Calu3 (cell line): ENCODE measurements at regions not wholly inside any gene's neighbourhood (a gene's known extent, or its start where the extent isn't known, plus 50 kb on each side); places are given as distances from the start of the nearest gene placed in this dataset.

Source experiments
- BruUV-seq: library from RNA; stranded (reverse); fragments of 400-500 nt; replicated peaks from 2 replicates; lab custom pipeline; 2021; lab: Mats Ljungman, UMichigan
- CTCF ChIA-PET: fragments of 300-600 bp; sonication (Branson Sonifier 250); formaldehyde crosslinking; loops from one replicate; lab custom pipeline; 2022; ENCODE audit warnings: antibody characterized with exemption; lab: Charles Lee
- DNase-seq: peaks from one replicate; pipeline ENCODE4 v3.0.0; 2022
- H3K27ac Mint-ChIP-seq: one replicate; pipeline ENCODE4 v1.8.0; 2022; ENCODE audit warnings: mixed read lengths; ENCODE audit not compliant: unreplicated experiment
- H3K27me3 Mint-ChIP-seq: one replicate; pipeline ENCODE4 v1.8.0; 2022; ENCODE audit warnings: mixed read lengths; ENCODE audit not compliant: unreplicated experiment
- H3K36me3 Mint-ChIP-seq: one replicate; pipeline ENCODE4 v1.8.0; 2022; ENCODE audit warnings: mild to moderate bottlenecking, moderate library complexity, mixed read lengths; ENCODE audit not compliant: insufficient read depth, unreplicated experiment
- H3K4me1 Mint-ChIP-seq: one replicate; pipeline ENCODE4 v1.8.0; 2022; ENCODE audit warnings: mild to moderate bottlenecking, low read depth, mixed read lengths; ENCODE audit not compliant: unreplicated experiment
- H3K4me3 Mint-ChIP-seq: one replicate; pipeline ENCODE4 v1.8.0; 2022; ENCODE audit warnings: mild to moderate bottlenecking, low read depth, moderate library complexity, mixed read lengths; ENCODE audit not compliant: unreplicated experiment
- H3K9me3 Mint-ChIP-seq: one replicate; pipeline ENCODE4 v1.8.0; 2022; ENCODE audit warnings: low read depth, mixed read lengths; ENCODE audit not compliant: unreplicated experiment
- CTCF ChIP-seq: fragments of 200-600 bp; IDR thresholded peaks from one replicate; pipeline ENCODE4 v1.8.0; 2022; ENCODE audit warnings: antibody characterized with exemption; ENCODE audit not compliant: unreplicated experiment
- intact Hi-C: fragments of 100-400 bp; cut with micrococcal nuclease; formaldehyde crosslinking; loops from one replicate; pipeline ENCODE4 v1.10.0; 2022; ENCODE audit not compliant: unreplicated experiment

- DNase-seq: no peak
- H3K27me3 Mint-ChIP-seq: peaks cover 25% of the 10 kb centered on the region
- no peak for TF ChIP-seq CTCF
- H3K9me3 Mint-ChIP-seq: no peaks in the 10 kb centered on the region
- H3K27ac Mint-ChIP-seq: no peak overlapping the region
- CTCF ChIA-PET: no interaction called here
- no TSS peak for BruUV-seq
- H3K36me3 Mint-ChIP-seq: no peaks in the 10 kb centered on the region
- intact Hi-C loops: no loop called here
- H3K4me3 Mint-ChIP-seq: no peak overlapping the region
- H3K4me1 Mint-ChIP-seq: peaks cover 8% of the 10 kb centered on the region
Observed at GRCh38 chr5:167755420-167755819, 536.0 kb upstream of the WWC1 start.

GRCh38 chr5:167759057-167759821 is 532.2 kb upstream of the WWC1 start:
- Mint-ChIP-seq H3K4me3 (no peak overlapping the region), H3K9me3 (no peaks in the 10 kb centered on the region), H3K27ac (no peak overlapping the region), H3K4me1 (peaks cover 8% of the 10 kb centered on the region), H3K27me3 (peaks cover 23% of the 10 kb centered on the region), H3K36me3 (no peaks in the 10 kb centered on the region)
- no peak for TF ChIP-seq CTCF
- intact Hi-C loops: no loop called here
- CTCF ChIA-PET: interaction anchor here (1.3 kb wide), 1 partner anchor 13 kb away, joined by 3 read pairs; no protein-coding TSS in a partner anchor
- DNase-seq: no peak
- BruUV-seq: no TSS peak

- CTCF ChIA-PET: no interaction called here
- H3K4me1 Mint-ChIP-seq: peaks cover 8% of the 10 kb centered on the region
- DNase-seq: no peak
- no peaks in the 10 kb centered on the region for H3K36me3 Mint-ChIP-seq
- intact Hi-C loops: no loop called here
- H3K4me3 Mint-ChIP-seq: no peak overlapping the region
- H3K27me3 Mint-ChIP-seq: peaks cover 46% of the 10 kb centered on the region
- no peak overlapping the region for H3K27ac Mint-ChIP-seq
- no peak for TF ChIP-seq CTCF
- BruUV-seq: no TSS peak
- no peaks in the 10 kb centered on the region for H3K9me3 Mint-ChIP-seq
Observed at GRCh38 chr5:167763772-167764171, 527.7 kb upstream of the WWC1 start.

GRCh38 chr5:167764641-167765289 is 526.7 kb upstream of the WWC1 start:
- intact Hi-C loops: no loop called here
- H3K4me3 Mint-ChIP-seq: no peak overlapping the region
- no peaks in the 10 kb centered on the region for H3K9me3 Mint-ChIP-seq
- no peak for TF ChIP-seq CTCF
- H3K27ac Mint-ChIP-seq: no peak overlapping the region
- CTCF ChIA-PET: no interaction called here
- no TSS peak for BruUV-seq
- peaks cover 55% of the 10 kb centered on the region for H3K27me3 Mint-ChIP-seq
- no peaks in the 10 kb centered on the region for H3K4me1 Mint-ChIP-seq
- DNase-seq: no peak
- H3K36me3 Mint-ChIP-seq: no peaks in the 10 kb centered on the region
